Loucy (cell line): ENCODE measurements at regions not wholly inside any gene's neighbourhood (a gene's known extent, or its start where the extent isn't known, plus 50 kb on each side); places are given as distances from the start of the nearest gene placed in this dataset.

Experiments used
- EZH2phosphoT487 ChIP-seq: fragments of 200-600 bp; IDR thresholded peaks from 2 replicates; pipeline ENCODE4 v1.6.1; 2018; ENCODE audit warnings: antibody characterized with exemption, mild to moderate bottlenecking, moderate library complexity, borderline replicate concordance
- TF ChIP-seq, protein P1 (sequence below): fragments of 200-600 bp; sonication (generic); conservative IDR thresholded peaks from 2 replicates; pipeline ENCODE4 v1.5.1; 2014; ENCODE audit warnings: mild to moderate bottlenecking, antibody characterized with exemption, low read length

DNA sequence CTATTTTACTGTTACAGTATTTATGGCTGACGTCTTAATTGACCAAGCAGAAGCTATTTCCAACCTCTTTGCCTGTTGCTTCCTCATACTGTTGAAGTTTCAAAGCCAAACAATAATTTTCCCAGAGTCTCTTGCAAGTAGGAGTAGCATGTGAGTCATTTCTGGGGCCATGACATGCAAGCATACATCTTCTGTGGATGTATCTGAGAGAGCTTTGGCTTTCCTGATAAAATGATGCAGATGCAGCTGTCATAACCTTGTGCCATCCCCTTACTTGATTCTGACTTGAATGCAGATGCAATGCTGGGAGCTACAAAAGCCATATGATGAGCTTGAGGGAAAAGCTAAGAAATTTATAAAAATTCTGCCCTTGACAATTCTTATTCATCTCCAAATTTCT lies 243.1 kb upstream of the TENM4 start:
- TF ChIP-seq, protein P1, sequence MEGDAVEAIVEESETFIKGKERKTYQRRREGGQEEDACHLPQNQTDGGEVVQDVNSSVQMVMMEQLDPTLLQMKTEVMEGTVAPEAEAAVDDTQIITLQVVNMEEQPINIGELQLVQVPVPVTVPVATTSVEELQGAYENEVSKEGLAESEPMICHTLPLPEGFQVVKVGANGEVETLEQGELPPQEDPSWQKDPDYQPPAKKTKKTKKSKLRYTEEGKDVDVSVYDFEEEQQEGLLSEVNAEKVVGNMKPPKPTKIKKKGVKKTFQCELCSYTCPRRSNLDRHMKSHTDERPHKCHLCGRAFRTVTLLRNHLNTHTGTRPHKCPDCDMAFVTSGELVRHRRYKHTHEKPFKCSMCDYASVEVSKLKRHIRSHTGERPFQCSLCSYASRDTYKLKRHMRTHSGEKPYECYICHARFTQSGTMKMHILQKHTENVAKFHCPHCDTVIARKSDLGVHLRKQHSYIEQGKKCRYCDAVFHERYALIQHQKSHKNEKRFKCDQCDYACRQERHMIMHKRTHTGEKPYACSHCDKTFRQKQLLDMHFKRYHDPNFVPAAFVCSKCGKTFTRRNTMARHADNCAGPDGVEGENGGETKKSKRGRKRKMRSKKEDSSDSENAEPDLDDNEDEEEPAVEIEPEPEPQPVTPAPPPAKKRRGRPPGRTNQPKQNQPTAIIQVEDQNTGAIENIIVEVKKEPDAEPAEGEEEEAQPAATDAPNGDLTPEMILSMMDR: no peak
- TF ChIP-seq EZH2phosphoT487: no peak
